ENCODE measurements at regions not wholly inside any gene's neighbourhood (a gene's known extent, or its start where the extent isn't known, plus 50 kb on each side); places are given as distances from the start of the nearest gene placed in this dataset.
A peak's percentile ranks its signal among the peaks of the same experiment; 100 is the strongest.

DNA sequence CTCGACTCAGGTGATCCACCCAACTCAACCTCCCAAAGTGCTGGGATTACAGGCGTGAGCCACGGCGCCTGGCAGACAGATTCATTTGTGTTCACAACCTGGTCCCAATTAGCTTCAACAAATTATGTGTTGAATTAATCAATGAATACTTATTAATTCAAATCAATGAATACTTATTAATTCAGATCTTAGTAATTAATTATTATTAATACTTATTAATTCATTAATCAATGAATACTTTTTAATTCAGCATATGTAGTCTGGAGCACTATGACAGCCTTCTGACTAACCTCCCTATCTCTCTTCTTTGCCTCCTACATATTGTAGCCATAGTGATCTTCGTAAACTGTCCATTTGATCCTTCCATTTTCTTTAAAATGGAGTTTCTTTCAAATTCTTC lies 56.7 kb upstream of the RBPJ start:
- Histone ChIP-seq H3K27ac (ENCODE audit: low read depth, low read length) (no peak overlapping the region), H3K4me1 (ENCODE audit: insufficient read depth, low read length) (peaks cover 19% of the 10 kb centered on the region), H3K4me3 (ENCODE audit: low read depth in 1 of 2, low read length in 2 of 2) (no peak overlapping the region), H3K27me3 (ENCODE audit: control insufficient read depth in 1 of 2, insufficient read depth in 2 of 2, low read length in 2 of 2) (no peaks in the 10 kb centered on the region), H3K9ac (ENCODE audit: low read length) (no peak overlapping the region), H3K36me3 (ENCODE audit: insufficient read depth, low read length) (no peaks in the 10 kb centered on the region), H3K9me3 (ENCODE audit: low read length) (no peaks in the 10 kb centered on the region)

GRCh38 chr4:26267087-26267486 lies 53.7 kb upstream of the RBPJ start:
- no peaks in the 10 kb centered on the region for H3K9me3 ChIP-seq (ENCODE audit: low read length)
- H3K4me1 ChIP-seq (ENCODE audit: insufficient read depth, low read length), result peaks cover 19% of the 10 kb centered on the region
- no peak overlapping the region for H3K4me3 ChIP-seq (ENCODE audit: low read depth in 1 of 2, low read length in 2 of 2)
- peak overlapping the region; percentile 16 for H3K27ac ChIP-seq (ENCODE audit: low read depth, low read length)
- H3K9ac ChIP-seq (ENCODE audit: low read length), result no peak overlapping the region
- no peaks in the 10 kb centered on the region for H3K36me3 ChIP-seq (ENCODE audit: insufficient read depth, low read length)
- no peaks in the 10 kb centered on the region for H3K27me3 ChIP-seq (ENCODE audit: control insufficient read depth in 1 of 2, insufficient read depth in 2 of 2, low read length in 2 of 2)

- H3K36me3 ChIP-seq (ENCODE audit: insufficient read depth, low read length), result no peaks in the 10 kb centered on the region
- no peak overlapping the region for H3K27ac ChIP-seq (ENCODE audit: low read depth, low read length)
- peaks cover 27% of the 10 kb centered on the region for H3K4me1 ChIP-seq (ENCODE audit: insufficient read depth, low read length)
- no peak overlapping the region for H3K9ac ChIP-seq (ENCODE audit: low read length)
- no peak overlapping the region for H3K4me3 ChIP-seq (ENCODE audit: low read depth in 1 of 2, low read length in 2 of 2)
- no peaks in the 10 kb centered on the region for H3K9me3 ChIP-seq (ENCODE audit: low read length)
- no peaks in the 10 kb centered on the region for H3K27me3 ChIP-seq (ENCODE audit: control insufficient read depth in 1 of 2, insufficient read depth in 2 of 2, low read length in 2 of 2)
Measured at GRCh38 chr4:26268246-26268645, 52.6 kb upstream of the RBPJ start.

DNA sequence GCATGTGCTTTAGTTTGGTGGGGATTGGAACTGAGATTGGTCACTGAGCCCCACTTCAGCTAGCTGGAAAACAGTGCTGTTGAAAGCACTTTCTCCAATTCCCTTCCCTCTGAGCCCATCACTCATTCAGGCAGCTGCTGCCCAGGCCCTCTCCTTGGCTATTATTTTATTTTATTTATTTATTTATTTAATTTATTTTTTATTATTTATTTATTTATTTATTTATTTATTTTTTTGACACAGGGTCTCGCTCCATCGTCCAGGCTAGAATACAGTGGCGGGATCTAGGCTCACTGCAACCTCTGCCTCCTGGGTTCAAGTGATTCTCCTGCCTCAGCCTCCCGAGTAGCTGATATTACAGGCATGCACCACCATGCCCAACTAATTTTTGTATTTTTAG lies 51.8 kb upstream of the RBPJ start:
- peaks cover 33% of the 10 kb centered on the region for H3K4me1 ChIP-seq (ENCODE audit: insufficient read depth, low read length)
- H3K36me3 ChIP-seq (ENCODE audit: insufficient read depth, low read length), result no peaks in the 10 kb centered on the region
- H3K9me3 ChIP-seq (ENCODE audit: low read length), result no peaks in the 10 kb centered on the region
- no peak overlapping the region for H3K9ac ChIP-seq (ENCODE audit: low read length)
- no peaks in the 10 kb centered on the region for H3K27me3 ChIP-seq (ENCODE audit: control insufficient read depth in 1 of 2, insufficient read depth in 2 of 2, low read length in 2 of 2)
- H3K27ac ChIP-seq (ENCODE audit: low read depth, low read length), result no peak overlapping the region
- H3K4me3 ChIP-seq (ENCODE audit: low read depth in 1 of 2, low read length in 2 of 2), result no peak overlapping the region

All from muscle layer of colon (tissue), 2 donors.